ENCODE measurements at regions not wholly inside any gene's neighbourhood (a gene's known extent, or its start where the extent isn't known, plus 50 kb on each side); places are given as distances from the start of the nearest gene placed in this dataset.

- no peak overlapping the region for H3K27ac ChIP-seq
- no peak for DNase-seq (ENCODE audit: low read depth, low spot score)
Observed at GRCh38 chrX:122434942-122435341, 749.1 kb upstream of the GRIA3 start.

- H3K27ac ChIP-seq, result no peak overlapping the region
- no peak for DNase-seq (ENCODE audit: low read depth, low spot score)
Observed at GRCh38 chrX:122439831-122440230, 744.2 kb upstream of the GRIA3 start.

GRCh38 chrX:122440832-122441231 is 743.2 kb upstream of the GRIA3 start:
- H3K27ac ChIP-seq, result no peak overlapping the region
- DNase-seq (ENCODE audit: low read depth, low spot score), result no peak

GRCh38 chrX:122441451-122441850 is 742.6 kb upstream of the GRIA3 start:
- DNase-seq (ENCODE audit: low read depth, low spot score), result no peak
- H3K27ac ChIP-seq, result no peak overlapping the region

GRCh38 chrX:122445466-122445865 is 738.6 kb upstream of the GRIA3 start:
- DNase-seq (ENCODE audit: low read depth, low spot score), result no peak
- H3K27ac ChIP-seq, result no peak overlapping the region

- DNase-seq (ENCODE audit: low read depth, low spot score), result no peak
- no peak overlapping the region for H3K27ac ChIP-seq
Observed at GRCh38 chrX:122464341-122464740, 719.7 kb upstream of the GRIA3 start.

GRCh38 chrX:122475306-122475705 is 708.8 kb upstream of the GRIA3 start:
- no peak for DNase-seq (ENCODE audit: low read depth, low spot score)
- H3K27ac ChIP-seq, result no peak overlapping the region

GRCh38 chrX:122500556-122500955 is 683.5 kb upstream of the GRIA3 start:
- DNase-seq (ENCODE audit: low read depth, low spot score), result no peak
- H3K27ac ChIP-seq, result no peak overlapping the region

- no peak for DNase-seq (ENCODE audit: low read depth, low spot score)
- no peak overlapping the region for H3K27ac ChIP-seq
Observed at GRCh38 chrX:122501652-122502051, 682.4 kb upstream of the GRIA3 start.

- no peak for DNase-seq (ENCODE audit: low read depth, low spot score)
- H3K27ac ChIP-seq, result no peak overlapping the region
Observed at GRCh38 chrX:122504026-122504425, 680.1 kb upstream of the GRIA3 start.

- no peak for DNase-seq (ENCODE audit: low read depth, low spot score)
- no peak overlapping the region for H3K27ac ChIP-seq
Observed at GRCh38 chrX:122512561-122513072, 671.5 kb upstream of the GRIA3 start.

GRCh38 chrX:122517786-122518185 is 666.3 kb upstream of the GRIA3 start:
- H3K27ac ChIP-seq, result no peak overlapping the region
- no peak for DNase-seq (ENCODE audit: low read depth, low spot score)

- no peak for DNase-seq (ENCODE audit: low read depth, low spot score)
- no peak overlapping the region for H3K27ac ChIP-seq
Observed at GRCh38 chrX:122545778-122546177, 638.3 kb upstream of the GRIA3 start.

GRCh38 chrX:122546269-122546668 is 637.8 kb upstream of the GRIA3 start:
- DNase-seq (ENCODE audit: low read depth, low spot score), result no peak

GRCh38 chrX:122552286-122552800 is 631.7 kb upstream of the GRIA3 start:
- no peak for DNase-seq (ENCODE audit: low read depth, low spot score)
- H3K27ac ChIP-seq, result no peak overlapping the region

More at GRCh38 chrX:122546269-122546668, 637.8 kb upstream of the GRIA3 start:
- no peak overlapping the region for H3K27ac ChIP-seq

GRCh38 chrX:122555925-122556324 is 628.2 kb upstream of the GRIA3 start:
- DNase-seq (ENCODE audit: low read depth, low spot score), result no peak
- H3K27ac ChIP-seq, result no peak overlapping the region

- H3K27ac ChIP-seq, result no peak overlapping the region
- DNase-seq (ENCODE audit: low read depth, low spot score), result peak; percentile 61
Observed at GRCh38 chrX:122565952-122566351, 618.1 kb upstream of the GRIA3 start.

- no peak for DNase-seq (ENCODE audit: low read depth, low spot score)
- no peak overlapping the region for H3K27ac ChIP-seq
Observed at GRCh38 chrX:122566401-122566800, 617.7 kb upstream of the GRIA3 start.

- no peak overlapping the region for H3K27ac ChIP-seq
- no peak for DNase-seq (ENCODE audit: low read depth, low spot score)
Observed at GRCh38 chrX:122567911-122568310, 616.2 kb upstream of the GRIA3 start.

GRCh38 chrX:122572461-122572860 is 611.6 kb upstream of the GRIA3 start:
- H3K27ac ChIP-seq, result no peak overlapping the region
- no peak for DNase-seq (ENCODE audit: low read depth, low spot score)

- no peak overlapping the region for H3K27ac ChIP-seq
- DNase-seq (ENCODE audit: low read depth, low spot score), result no peak
Observed at GRCh38 chrX:122579036-122579435, 605.0 kb upstream of the GRIA3 start.

- DNase-seq (ENCODE audit: low read depth, low spot score), result no peak
Observed at GRCh38 chrX:122579526-122579925, 604.6 kb upstream of the GRIA3 start.

More at GRCh38 chrX:122579526-122579925, 604.6 kb upstream of the GRIA3 start:
- H3K27ac ChIP-seq, result no peak overlapping the region
